Activated CD4-positive, alpha-beta T cell treated with anti-CD3 and anti-CD28 coated beads for 1 hour (primary cell): ENCODE measurements at regions not wholly inside any gene's neighbourhood (a gene's known extent, or its start where the extent isn't known, plus 50 kb on each side); places are given as distances from the start of the nearest gene placed in this dataset.

Source experiments
- DNase-seq: peaks from one replicate; pipeline ENCODE4 v3.0.0-alpha.2; 2020

DNA sequence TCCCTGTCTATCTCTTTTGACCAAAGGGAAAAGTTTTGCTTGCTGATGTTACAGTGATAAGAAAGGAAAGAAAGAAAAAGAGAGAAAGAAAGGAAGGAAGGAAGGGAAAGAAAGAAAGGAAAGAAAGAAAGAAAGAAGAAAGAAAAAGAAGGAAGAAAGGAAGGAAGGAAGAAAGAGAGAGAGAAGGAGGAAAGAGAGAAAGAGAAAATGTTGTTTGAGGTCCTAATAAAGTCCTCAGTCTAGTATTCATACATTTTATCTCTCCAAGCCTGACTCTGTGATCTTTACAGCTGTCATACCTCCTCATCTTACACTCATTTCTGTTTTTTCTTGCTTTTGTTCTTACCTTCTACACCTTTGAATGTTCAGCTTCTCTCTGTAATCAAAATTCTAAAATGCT, 111.4 kb upstream of the MBNL1 start:
- no peak for DNase-seq

DNA sequence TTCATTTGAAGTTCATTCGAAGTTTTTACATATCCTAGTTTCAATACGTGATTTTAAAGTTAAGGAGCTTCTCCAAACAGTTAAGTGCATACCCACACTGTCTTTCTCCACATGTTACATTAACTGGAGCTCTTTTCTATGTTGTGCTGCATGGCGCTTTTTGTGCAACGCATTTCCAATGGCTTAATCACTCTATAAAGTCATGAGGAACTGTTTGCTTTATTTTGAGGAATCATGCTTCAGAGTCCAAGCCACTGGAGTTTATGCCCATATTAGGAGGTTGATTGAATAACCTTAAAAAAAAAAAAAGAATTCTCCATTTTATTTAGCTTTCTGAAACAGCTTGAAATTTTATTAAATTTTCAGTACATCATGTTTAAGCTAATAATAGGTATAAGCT, 109.4 kb upstream of the MBNL1 start:
- DNase-seq, result no peak

GRCh38 chr3:152160350-152161011, 108.2 kb upstream of the MBNL1 start:
- DNase-seq, result no peak

- no peak for DNase-seq
Observed at GRCh38 chr3:152172460-152172859, 96.3 kb upstream of the MBNL1 start.

GRCh38 chr3:152173627-152174026, 95.1 kb upstream of the MBNL1 start:
- DNase-seq, result no peak

GRCh38 chr3:152174876-152175527, 93.7 kb upstream of the MBNL1 start:
- DNase-seq, result no peak

GRCh38 chr3:152175528-152175889, 93.2 kb upstream of the MBNL1 start:
- no peak for DNase-seq

GRCh38 chr3:152176241-152176640, 92.5 kb upstream of the MBNL1 start:
- no peak for DNase-seq

DNA sequence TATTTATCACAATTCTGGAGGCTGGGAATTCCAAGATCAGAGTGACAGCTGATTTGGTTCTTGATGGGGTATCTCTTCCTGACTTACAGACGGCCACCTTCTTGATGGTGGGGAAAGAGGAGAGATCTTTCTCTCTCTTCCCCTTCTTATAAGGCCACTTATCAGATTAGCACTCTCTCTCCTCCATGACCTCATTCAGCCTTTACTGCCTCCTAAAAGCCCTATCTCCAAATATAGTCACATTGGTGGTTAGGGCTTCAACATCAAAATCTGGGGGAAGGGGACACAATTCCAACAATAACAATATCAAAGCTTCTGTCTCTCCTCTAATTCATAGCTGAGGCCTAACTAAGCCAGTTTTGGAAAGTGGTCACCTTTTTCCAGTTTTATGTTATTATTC, 91.7 kb upstream of the MBNL1 start:
- no peak for DNase-seq

GRCh38 chr3:152177757-152178156, 91.0 kb upstream of the MBNL1 start:
- no peak for DNase-seq

GRCh38 chr3:152183473-152183872, 85.3 kb upstream of the MBNL1 start:
- DNase-seq, result peak; percentile 34

GRCh38 chr3:152184971-152185686, 83.6 kb upstream of the MBNL1 start:
- DNase-seq, result no peak

GRCh38 chr3:152185891-152186630, 82.7 kb upstream of the MBNL1 start:
- DNase-seq, result no peak

GRCh38 chr3:152190636-152191183, 78.0 kb upstream of the MBNL1 start:
- DNase-seq, result no peak

DNA sequence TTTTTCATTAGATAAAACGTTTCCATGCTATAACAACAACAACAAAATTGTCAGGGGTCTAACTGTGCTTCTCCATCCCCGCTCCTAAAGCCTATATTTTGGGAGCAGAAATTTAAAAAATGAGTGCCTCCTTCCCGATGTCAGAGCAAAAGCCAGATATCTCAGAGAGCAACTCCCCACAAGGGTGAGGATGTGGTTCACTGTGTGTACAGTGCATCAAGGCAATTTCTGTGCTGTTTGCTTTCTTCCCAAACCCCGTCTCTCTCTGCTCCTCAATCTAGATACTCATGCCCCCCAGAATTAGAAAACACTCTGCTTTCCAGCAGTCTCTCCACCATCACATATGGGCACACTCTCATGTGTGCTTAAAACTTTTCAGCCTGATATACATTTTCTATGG, 76.7 kb upstream of the MBNL1 start:
- no peak for DNase-seq

GRCh38 chr3:152192936-152193672, 75.6 kb upstream of the MBNL1 start:
- DNase-seq, result no peak

DNA sequence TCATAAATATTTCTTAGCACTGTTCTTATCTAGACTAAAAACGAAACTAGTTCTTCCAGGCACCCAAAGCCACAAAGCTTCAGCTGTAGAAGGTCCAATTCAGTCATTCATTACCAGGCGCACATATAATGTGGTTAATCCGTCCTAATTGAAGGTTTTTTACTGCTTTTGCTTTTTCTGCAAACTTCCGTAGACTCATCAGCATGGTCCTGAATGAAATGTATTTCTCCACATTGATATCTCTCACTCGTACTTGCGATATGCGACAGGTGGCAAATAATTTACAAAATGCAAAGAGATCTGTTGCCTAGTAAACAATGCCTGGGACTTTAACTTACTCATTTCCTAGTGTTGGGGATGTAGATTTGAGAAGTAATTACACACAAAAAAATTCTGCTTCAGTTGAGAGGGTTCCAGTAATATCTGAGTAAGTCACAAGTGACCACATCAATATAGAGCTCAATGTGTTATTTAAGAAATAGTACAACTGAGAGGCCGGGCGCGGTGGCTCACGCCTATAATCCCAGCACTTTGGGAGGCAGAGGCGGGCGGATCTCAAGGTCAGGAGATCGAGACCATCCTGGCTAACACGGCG, 75.0 kb upstream of the MBNL1 start:
- no peak for DNase-seq

DNA sequence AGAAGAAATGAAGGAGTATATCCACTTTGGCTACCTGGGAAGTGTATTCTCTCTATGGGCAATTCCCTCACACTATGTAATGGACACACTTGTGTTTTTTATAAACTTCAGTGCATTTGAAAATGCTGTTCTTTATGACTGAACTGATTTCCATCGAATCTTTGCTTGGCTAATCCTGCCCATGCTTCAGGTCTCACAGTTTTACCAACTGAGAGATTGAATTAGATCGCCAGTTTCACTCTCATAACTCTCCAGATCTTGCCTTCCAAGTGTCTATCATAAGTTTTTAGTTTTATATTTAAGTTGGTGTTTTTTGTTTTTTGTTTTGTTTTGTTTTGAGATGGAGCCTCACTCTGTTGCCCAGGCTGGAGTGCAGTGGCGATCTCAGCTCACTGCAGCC, 73.5 kb upstream of the MBNL1 start:
- no peak for DNase-seq

DNA sequence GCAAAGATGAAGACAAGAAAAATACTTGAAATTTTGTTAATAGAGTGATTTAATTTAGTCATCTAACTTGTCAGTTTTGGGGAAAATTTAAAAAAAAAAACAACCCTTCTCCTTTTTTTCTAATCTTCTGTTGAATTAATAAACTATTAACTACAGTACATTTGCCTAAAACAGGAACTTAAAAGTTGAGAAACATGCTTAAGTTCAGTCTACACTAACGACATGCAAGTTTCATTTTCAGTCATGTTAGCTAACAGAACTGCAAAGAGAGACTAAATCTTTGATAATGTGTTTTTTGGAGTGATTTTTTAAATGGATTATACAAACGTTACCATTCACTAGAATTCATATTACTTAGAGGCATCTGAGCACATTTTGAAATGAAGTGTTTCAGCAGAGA, 71.9 kb upstream of the MBNL1 start:
- no peak for DNase-seq

- no peak for DNase-seq
Observed at GRCh38 chr3:152197451-152197850, 71.3 kb upstream of the MBNL1 start.

- no peak for DNase-seq
Observed at GRCh38 chr3:152197937-152198336, 70.8 kb upstream of the MBNL1 start.

- no peak for DNase-seq
Observed at GRCh38 chr3:152198665-152199064, 70.1 kb upstream of the MBNL1 start.
